ENCODE measurements at regions not wholly inside any gene's neighbourhood (a gene's known extent, or its start where the extent isn't known, plus 50 kb on each side); places are given as distances from the start of the nearest gene placed in this dataset.

DNA sequence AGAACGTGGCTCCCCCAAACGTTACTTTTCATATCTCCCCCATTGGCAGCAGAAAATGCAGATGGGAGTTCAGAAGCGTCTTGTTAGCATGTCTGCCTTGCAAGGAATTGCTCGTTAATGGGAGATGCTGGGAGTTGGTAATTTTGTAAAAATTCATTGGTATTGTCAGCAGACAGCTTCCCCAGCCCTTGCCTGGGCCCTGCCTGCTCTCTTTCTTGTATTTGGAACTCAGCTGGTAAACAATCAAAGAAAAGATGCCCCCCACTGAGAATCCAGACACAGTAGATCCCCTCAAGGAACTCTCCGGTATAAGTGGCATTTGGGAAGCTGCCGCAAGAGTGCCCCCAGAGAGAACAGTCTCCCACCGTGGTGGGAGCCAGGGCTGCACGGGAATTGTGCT, 94.4 kb upstream of the IGSF21 start:
- Mint-ChIP-seq H3K27me3 (ENCODE audit: insufficient read depth, unreplicated experiment) (peaks cover 8% of the 10 kb centered on the region), H3K4me3 (ENCODE audit: unreplicated experiment) (no peak overlapping the region), H3K4me1 (ENCODE audit: low read depth, unreplicated experiment) (no peaks in the 10 kb centered on the region), H3K36me3 (ENCODE audit: insufficient read depth, unreplicated experiment) (no peaks in the 10 kb centered on the region), H3K27ac (ENCODE audit: unreplicated experiment) (no peak overlapping the region), H3K9me3 (ENCODE audit: unreplicated experiment) (no peaks in the 10 kb centered on the region)
- BruUV-seq (replicated peaks), result no TSS peak
- Histone ChIP-seq H3K36me3 (ENCODE audit: control insufficient read depth, insufficient read depth, low read length) (no peaks in the 10 kb centered on the region), H3K27me3 (replicated peaks; ENCODE audit: control insufficient read depth, insufficient read depth, low read length) (no peaks in the 10 kb centered on the region), H3K4me3 (ENCODE audit: low read depth, low read length) (no peak overlapping the region), H3K4me1 (no peaks in the 10 kb centered on the region), H3K9me3 (no peaks in the 10 kb centered on the region)
- ChIA-PET CTCF (no interaction called here), POLR2A (no interaction called here)
- DNase-seq, result no peak
- TF ChIP-seq, protein P1, sequence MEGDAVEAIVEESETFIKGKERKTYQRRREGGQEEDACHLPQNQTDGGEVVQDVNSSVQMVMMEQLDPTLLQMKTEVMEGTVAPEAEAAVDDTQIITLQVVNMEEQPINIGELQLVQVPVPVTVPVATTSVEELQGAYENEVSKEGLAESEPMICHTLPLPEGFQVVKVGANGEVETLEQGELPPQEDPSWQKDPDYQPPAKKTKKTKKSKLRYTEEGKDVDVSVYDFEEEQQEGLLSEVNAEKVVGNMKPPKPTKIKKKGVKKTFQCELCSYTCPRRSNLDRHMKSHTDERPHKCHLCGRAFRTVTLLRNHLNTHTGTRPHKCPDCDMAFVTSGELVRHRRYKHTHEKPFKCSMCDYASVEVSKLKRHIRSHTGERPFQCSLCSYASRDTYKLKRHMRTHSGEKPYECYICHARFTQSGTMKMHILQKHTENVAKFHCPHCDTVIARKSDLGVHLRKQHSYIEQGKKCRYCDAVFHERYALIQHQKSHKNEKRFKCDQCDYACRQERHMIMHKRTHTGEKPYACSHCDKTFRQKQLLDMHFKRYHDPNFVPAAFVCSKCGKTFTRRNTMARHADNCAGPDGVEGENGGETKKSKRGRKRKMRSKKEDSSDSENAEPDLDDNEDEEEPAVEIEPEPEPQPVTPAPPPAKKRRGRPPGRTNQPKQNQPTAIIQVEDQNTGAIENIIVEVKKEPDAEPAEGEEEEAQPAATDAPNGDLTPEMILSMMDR (IDR thresholded peaks at IDR 0.05; ENCODE audit: insufficient read depth in 1 of 2, low read depth in 1 of 2, low read length in 1 of 2, severe bottlenecking in 1 of 2, unreplicated experiment in 1 of 2), result no peak
- intact Hi-C loops (cut with micrococcal nuclease; ENCODE audit: unreplicated experiment), result no loop called here

DNA sequence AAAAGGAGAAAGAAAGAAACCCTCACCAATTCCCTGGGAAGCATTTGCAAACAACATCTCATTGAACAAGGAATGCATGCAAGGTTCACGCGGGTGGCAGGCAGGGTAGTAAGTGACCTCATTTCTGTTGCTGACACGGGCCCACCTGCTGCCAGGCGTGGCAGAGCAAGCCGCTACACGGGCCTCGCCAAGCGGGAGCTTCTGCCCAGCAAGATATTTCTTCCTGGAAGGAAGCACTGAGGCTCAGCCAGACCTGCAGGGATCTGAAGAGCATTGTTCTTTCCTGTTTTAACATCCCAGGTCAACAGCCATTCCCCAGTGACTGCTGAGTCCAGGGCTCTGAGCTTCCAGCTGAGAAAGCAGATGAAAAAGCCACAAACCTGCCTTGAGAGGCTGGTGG, 91.9 kb upstream of the IGSF21 start:
- BruUV-seq (replicated peaks), result no TSS peak
- H3K36me3 Mint-ChIP-seq (ENCODE audit: insufficient read depth, unreplicated experiment), result no peaks in the 10 kb centered on the region
- ChIA-PET CTCF (no interaction called here), POLR2A (no interaction called here)
- H3K4me3 Mint-ChIP-seq (ENCODE audit: unreplicated experiment), result no peak overlapping the region
- no peaks in the 10 kb centered on the region for H3K9me3 Mint-ChIP-seq (ENCODE audit: unreplicated experiment)
- TF ChIP-seq, protein P1 (IDR thresholded peaks at IDR 0.05; ENCODE audit: insufficient read depth in 1 of 2, low read depth in 1 of 2, low read length in 1 of 2, severe bottlenecking in 1 of 2, unreplicated experiment in 1 of 2), result no peak
- H3K9me3 ChIP-seq, result no peaks in the 10 kb centered on the region
- no peak overlapping the region for H3K4me3 ChIP-seq (ENCODE audit: low read depth, low read length)
- DNase-seq, result no peak
- peaks cover 12% of the 10 kb centered on the region for H3K27me3 Mint-ChIP-seq (ENCODE audit: insufficient read depth, unreplicated experiment)
- no peaks in the 10 kb centered on the region for H3K27me3 ChIP-seq (replicated peaks; ENCODE audit: control insufficient read depth, insufficient read depth, low read length)
- no peaks in the 10 kb centered on the region for H3K4me1 Mint-ChIP-seq (ENCODE audit: low read depth, unreplicated experiment)
- no peak overlapping the region for H3K27ac Mint-ChIP-seq (ENCODE audit: unreplicated experiment)
- intact Hi-C loops (cut with micrococcal nuclease; ENCODE audit: unreplicated experiment), result no loop called here
- H3K36me3 ChIP-seq (ENCODE audit: control insufficient read depth, insufficient read depth, low read length), result no peaks in the 10 kb centered on the region
- no peaks in the 10 kb centered on the region for H3K4me1 ChIP-seq

DNA sequence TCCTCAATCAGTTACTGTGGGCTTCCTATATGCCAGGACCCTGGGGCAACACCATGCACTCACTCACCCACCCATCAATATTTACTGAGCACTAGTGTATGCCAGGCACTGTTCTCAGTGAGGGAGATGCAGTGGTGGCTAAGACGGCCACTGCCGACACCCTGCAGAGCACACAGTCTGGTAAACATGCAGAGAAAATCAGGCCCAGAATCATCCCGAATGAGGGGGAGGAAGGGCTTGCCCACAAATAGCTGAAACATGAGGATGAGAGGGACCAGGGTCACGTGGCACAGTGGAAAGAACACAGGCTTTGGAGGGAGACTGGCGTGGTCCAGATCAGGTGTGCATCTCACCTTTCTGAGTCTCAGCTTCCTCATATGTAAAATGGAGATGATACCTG, 89.2 kb upstream of the IGSF21 start:
- H3K27me3 ChIP-seq (replicated peaks; ENCODE audit: control insufficient read depth, insufficient read depth, low read length), result no peaks in the 10 kb centered on the region; the same call in 1 of the 2 replicates
- DNase-seq, result no peak
- TF ChIP-seq, protein P1 (IDR thresholded peaks at IDR 0.05; ENCODE audit: insufficient read depth in 1 of 2, low read depth in 1 of 2, low read length in 1 of 2, severe bottlenecking in 1 of 2, unreplicated experiment in 1 of 2), result no peak
- Mint-ChIP-seq H3K4me1 (ENCODE audit: low read depth, unreplicated experiment) (no peaks in the 10 kb centered on the region), H3K36me3 (ENCODE audit: insufficient read depth, unreplicated experiment) (no peaks in the 10 kb centered on the region), H3K27ac (ENCODE audit: unreplicated experiment) (no peak overlapping the region), H3K4me3 (ENCODE audit: unreplicated experiment) (no peak overlapping the region), H3K9me3 (ENCODE audit: unreplicated experiment) (no peaks in the 10 kb centered on the region), H3K27me3 (ENCODE audit: insufficient read depth, unreplicated experiment) (peaks cover 15% of the 10 kb centered on the region)
- H3K9me3 ChIP-seq, result no peaks in the 10 kb centered on the region
- BruUV-seq (replicated peaks), result no TSS peak
- intact Hi-C loops (cut with micrococcal nuclease; ENCODE audit: unreplicated experiment), result no loop called here
- no peaks in the 10 kb centered on the region for H3K4me1 ChIP-seq
- no peak overlapping the region for H3K4me3 ChIP-seq (ENCODE audit: low read depth, low read length)
- H3K36me3 ChIP-seq (ENCODE audit: control insufficient read depth, insufficient read depth, low read length), result no peaks in the 10 kb centered on the region
- ChIA-PET POLR2A (no interaction called here), CTCF (no interaction called here)

Data from Caco-2 (cell line).